IMR-90 (cell line): ENCODE measurements at regions not wholly inside any gene's neighbourhood (a gene's known extent, or its start where the extent isn't known, plus 50 kb on each side); places are given as distances from the start of the nearest gene placed in this dataset.
A peak's percentile ranks its signal among the peaks of the same experiment; 100 is the strongest.
"Not testable (repeated sequence)": the region's sequence is repeated elsewhere in the genome, so short reads cannot be mapped to it uniquely, and the experiment has no call there.

ENCODE experiments used
- ATAC-seq: fragments of 200-7000 bp; cut with Tn5 transposase; 2 replicates; pipeline ENCODE4 v1.9.1; 2020; ENCODE audit warnings: low read depth, mild to moderate bottlenecking, moderate library complexity
- BruUV-seq: library from RNA; stranded (reverse); fragments of 400-500 nt; replicated peaks from 2 replicates; lab custom pipeline; 2021; lab: Mats Ljungman, UMichigan
- CTCF ChIA-PET: fragments of 300-600 bp; formaldehyde crosslinking; extraction: SDS; loops from one replicate; lab custom pipeline; 2021; ENCODE audit warnings: antibody characterized with exemption; lab: Yijun Ruan, JAX
- POLR2A ChIA-PET: fragments of 300-600 bp; sonication (Branson Sonifier 250); formaldehyde crosslinking; loops from one replicate; lab custom pipeline; 2022; ENCODE audit warnings: antibody characterized with exemption; ENCODE audit not compliant: unreplicated experiment; lab: Charles Lee
- DNase-seq: peaks from one replicate; pipeline ENCODE4 v3.0.0; 2013
- H2AFZ ChIP-seq: replicated peaks from 2 replicates; pipeline ENCODE3; 2013; ENCODE audit warnings: low read length, mild to moderate bottlenecking; ENCODE audit not compliant: poor library complexity
- H2AK5ac ChIP-seq: 2 replicates; pipeline ENCODE4 v1.6.1; 2013; ENCODE audit warnings: low read depth, low read length, inconsistent platforms
- H2AK9ac ChIP-seq: replicated peaks from 2 replicates; pipeline ENCODE3; 2013; ENCODE audit warnings: mild to moderate bottlenecking, low read depth, low read length, moderate library complexity; ENCODE audit not compliant: poor library complexity
- H2BK120ac ChIP-seq: 2 replicates; pipeline ENCODE4 v1.6.1; 2013; ENCODE audit warnings: low read depth, low read length, inconsistent platforms
- H2BK15ac ChIP-seq: 3 replicates; pipeline ENCODE4 v1.6.1; 2013; ENCODE audit warnings: low read depth, low read length, inconsistent platforms
- H2BK20ac ChIP-seq: 2 replicates; pipeline ENCODE4 v1.6.1; 2013; ENCODE audit warnings: low read depth, mild to moderate bottlenecking, inconsistent platforms, low read length, moderate library complexity
- H2BK5ac ChIP-seq: 2 replicates; pipeline ENCODE4 v1.6.1; 2013; ENCODE audit warnings: mild to moderate bottlenecking, low read depth, low read length, inconsistent platforms; ENCODE audit not compliant: poor library complexity, severe bottlenecking
- H3K14ac ChIP-seq: replicated peaks from 2 replicates; pipeline ENCODE4 v1.6.1; 2013; ENCODE audit warnings: low read depth, low read length, inconsistent platforms
- H3K18ac ChIP-seq: 2 replicates; pipeline ENCODE4 v1.6.1; 2013; ENCODE audit warnings: low read depth, low read length, control low read depth
- H3K23ac ChIP-seq: 2 replicates; pipeline ENCODE4 v1.6.1; 2013; ENCODE audit warnings: low read depth, low read length, inconsistent platforms
- H3K27ac ChIP-seq: 2 replicates; pipeline ENCODE4 v1.5.1; 2013; ENCODE audit warnings: mild to moderate bottlenecking, control low read depth, low read length; ENCODE audit not compliant: insufficient read depth
- H3K27me3 ChIP-seq: 2 replicates; pipeline ENCODE4 v1.6.1; 2013; ENCODE audit warnings: low read length; ENCODE audit not compliant: control insufficient read depth, insufficient read depth
- H3K36me3 ChIP-seq: 2 replicates; pipeline ENCODE4 v1.6.1; 2013; ENCODE audit warnings: low read length, mixed read lengths; ENCODE audit not compliant: control insufficient read depth, insufficient read depth
- H3K4ac ChIP-seq: 2 replicates; pipeline ENCODE4 v1.6.1; 2013; ENCODE audit warnings: low read depth, low read length, inconsistent platforms
- H3K4me1 ChIP-seq: 2 replicates; pipeline ENCODE4 v1.6.1; 2013; ENCODE audit warnings: low read length, mixed read lengths; ENCODE audit not compliant: control insufficient read depth, insufficient read depth
- H3K4me2 ChIP-seq: 2 replicates; pipeline ENCODE4 v1.6.1; 2013; ENCODE audit warnings: low read depth, mild to moderate bottlenecking, control low read depth, low read length, moderate library complexity
- H3K4me3 ChIP-seq: 2 replicates; pipeline ENCODE4 v1.5.1; 2013; ENCODE audit warnings: low read depth, mild to moderate bottlenecking, control low read depth, low read length, moderate library complexity; ENCODE audit not compliant: insufficient read depth
- H3K56ac ChIP-seq: 2 replicates; pipeline ENCODE4 v1.6.1; 2013; ENCODE audit warnings: low read length, inconsistent platforms; ENCODE audit not compliant: insufficient read depth; ENCODE audit errors: extremely low read depth
- H3K79me1 ChIP-seq, 2 experiments: 2 replicates each; pipeline ENCODE4 v1.6.1; 2013; ENCODE audit warnings: low read length in 2 of 2, inconsistent platforms in 1 of 2, low read depth in 1 of 2
- H3K9ac ChIP-seq: 2 replicates; pipeline ENCODE4 v1.6.1; 2013; ENCODE audit warnings: low read depth, low read length, control low read depth
- H3K9me1 ChIP-seq: 2 replicates; pipeline ENCODE4 v1.6.1; 2013; ENCODE audit warnings: low read length, inconsistent platforms; ENCODE audit not compliant: insufficient read depth
- H3K9me3 ChIP-seq: 2 replicates; pipeline ENCODE4 v1.6.1; 2013; ENCODE audit warnings: low read length; ENCODE audit not compliant: control insufficient read depth, insufficient read depth
- H4K20me1 ChIP-seq: 2 replicates; pipeline ENCODE4 v1.6.1; 2013; ENCODE audit warnings: low read length, inconsistent platforms; ENCODE audit not compliant: insufficient read depth
- H4K5ac ChIP-seq: 2 replicates; pipeline ENCODE4 v1.6.1; 2013; ENCODE audit warnings: mild to moderate bottlenecking, low read depth, low read length, control low read depth
- H4K8ac ChIP-seq, 2 experiments: 2 replicates each; pipeline ENCODE4 v1.6.1; 2013; ENCODE audit warnings: low read depth in 2 of 2, low read length in 2 of 2, control low read depth in 1 of 2, inconsistent platforms in 1 of 2
- H4K91ac ChIP-seq: 2 replicates; pipeline ENCODE4 v1.6.1; 2013; ENCODE audit warnings: low read depth, low read length, inconsistent platforms; ENCODE audit not compliant: insufficient read depth
- WGBS, 2 experiments: methylation state at CpG; one replicate each; pipeline versions ENCODE4 v1.1.5 to v1.1.7; 2013; ENCODE audit warnings: missing lambda C conversion rate in 2 of 2; ENCODE audit not compliant: insufficient read length in 1 of 2; ENCODE audit errors: extremely low coverage in 2 of 2; 5-methylcytosine and 5-hydroxymethylcytosine counted together
- dilution Hi-C: fragments of 300-500 bp; cut with HindIII; formaldehyde crosslinking; loops from one replicate; pipeline ENCODE4 v1.14.3; 2018; ENCODE audit warnings: low sequenced_read_pairs; ENCODE audit not compliant: unreplicated experiment
- in situ Hi-C: fragments of 300-500 bp; cut with MboI; formaldehyde crosslinking; loops from 3 replicates; pipeline ENCODE4 v1.14.3; 2019; ENCODE audit warnings: low sequenced_read_pairs, inconsistent platforms, mixed read lengths
- intact Hi-C: fragments of 100-400 bp; cut with micrococcal nuclease; formaldehyde crosslinking; loops from 2 replicates; pipeline ENCODE4 v1.10.0; 2022

GRCh38 chr2:132347041-132347780 lies 69.4 kb upstream of the GPR39 start:
- H3K79me1 ChIP-seq, BruUV-seq, H3K9me1 ChIP-seq, H2BK15ac ChIP-seq, H3K36me3 ChIP-seq, dilution Hi-C loops, CTCF ChIA-PET, H3K27me3 ChIP-seq, H3K9me3 ChIP-seq, H2BK20ac ChIP-seq, intact Hi-C loops, H3K4me1 ChIP-seq, H3K23ac ChIP-seq, in situ Hi-C loops, H4K20me1 ChIP-seq, POLR2A ChIA-PET, H2AK9ac ChIP-seq: not testable (repeated sequence)
- peak; percentile 99 for ATAC-seq
- whole genome bisulfite sequencing, 2 experiments: no CpG with 5 or more reads among the region's 34 CpGs
- Histone ChIP-seq H2BK120ac (peak overlapping the region; percentile 9; the same call in 1 of the 2 replicates), H2AK5ac (peak overlapping the region; percentile 58), H4K91ac (peak overlapping the region; percentile 76), H4K5ac (peak overlapping the region; percentile 99), H2BK5ac (peak overlapping the region; percentile 74), H3K4me3 (peak overlapping the region; percentile 56), H3K56ac (peak overlapping the region; percentile 71), H3K18ac (peak overlapping the region; percentile 80), H3K4ac (peak overlapping the region; percentile 88), H3K27ac (peak overlapping the region; percentile 90), H3K14ac (peak overlapping the region; percentile 85), H3K4me2 (peak overlapping the region; percentile 89), H3K9ac (peak overlapping the region; percentile 99), H2AFZ (peak overlapping the region; percentile 79), H4K8ac (peak overlapping the region; percentile 96 to 98)
- DNase-seq: peak; percentile 77
